Left ventricle myocardium inferior (tissue), 1 donor: ENCODE measurements at regions not wholly inside any gene's neighbourhood (a gene's known extent, or its start where the extent isn't known, plus 50 kb on each side); places are given as distances from the start of the nearest gene placed in this dataset.

Source experiments
- DNase-seq: peaks from one replicate; pipeline ENCODE4 v3.0.0-alpha.2; 2020
- H3K27ac ChIP-seq: fragments of 200-600 bp; replicated peaks from 2 replicates; pipeline ENCODE4 v1.8.0; 2021
- H3K27me3 ChIP-seq: fragments of 200-600 bp; 2 replicates; pipeline ENCODE4 v1.8.0; 2021; ENCODE audit warnings: low read depth
- H3K36me3 ChIP-seq: fragments of 200-600 bp; 2 replicates; pipeline ENCODE4 v1.8.0; 2021
- H3K4me1 ChIP-seq: fragments of 200-600 bp; 2 replicates; pipeline ENCODE4 v1.8.0; 2021
- H3K4me3 ChIP-seq: fragments of 200-600 bp; 2 replicates; pipeline ENCODE4 v1.8.0; 2021; ENCODE audit warnings: mild to moderate bottlenecking, moderate library complexity
- H3K9me3 ChIP-seq: fragments of 200-600 bp; replicated peaks from 2 replicates; pipeline ENCODE4 v1.8.0; 2021
- CTCF ChIP-seq: fragments of 200-600 bp; IDR thresholded peaks from 2 replicates; pipeline ENCODE4 v1.8.0; 2021; ENCODE audit warnings: antibody characterized with exemption, mild to moderate bottlenecking, borderline replicate concordance
- intact Hi-C: fragments of 100-400 bp; cut with micrococcal nuclease; formaldehyde crosslinking; loops from one replicate; pipeline ENCODE4 v1.11.0; 2022
- donor health status: DM: no; HTN: yes; CAD: no; lungs with severe emphysema.

GRCh38 chr2:67240507-67240906 lies 156.6 kb upstream of the ETAA1 start:
- Histone ChIP-seq H3K27ac (no peak overlapping the region), H3K9me3 (no peaks in the 10 kb centered on the region), H3K27me3 (peaks cover 4% of the 10 kb centered on the region), H3K4me1 (no peaks in the 10 kb centered on the region), H3K4me3 (no peak overlapping the region), H3K36me3 (no peaks in the 10 kb centered on the region)
- no peak for DNase-seq
- intact Hi-C loops = no loop called here
- no peak for TF ChIP-seq CTCF

GRCh38 chr2:67241453-67241852 lies 155.7 kb upstream of the ETAA1 start:
- no peak for TF ChIP-seq CTCF

GRCh38 chr2:67242456-67242855 lies 154.7 kb upstream of the ETAA1 start:
- Histone ChIP-seq H3K4me1 (no peaks in the 10 kb centered on the region), H3K27me3 (peaks cover 4% of the 10 kb centered on the region), H3K27ac (no peak overlapping the region), H3K9me3 (no peaks in the 10 kb centered on the region), H3K4me3 (no peak overlapping the region), H3K36me3 (no peaks in the 10 kb centered on the region)
- no peak for DNase-seq
- TF ChIP-seq CTCF = no peak
- intact Hi-C loops = no loop called here

More at GRCh38 chr2:67241453-67241852, 155.7 kb upstream of the ETAA1 start:
- Histone ChIP-seq H3K27ac (no peak overlapping the region), H3K36me3 (no peaks in the 10 kb centered on the region), H3K9me3 (no peaks in the 10 kb centered on the region), H3K27me3 (peaks cover 4% of the 10 kb centered on the region), H3K4me3 (no peak overlapping the region), H3K4me1 (no peaks in the 10 kb centered on the region)
- DNase-seq = no peak
- intact Hi-C loops = no loop called here

- peaks cover 4% of the 10 kb centered on the region for H3K27me3 ChIP-seq
- no peaks in the 10 kb centered on the region for H3K9me3 ChIP-seq
- intact Hi-C loops = no loop called here
- no peaks in the 10 kb centered on the region for H3K4me1 ChIP-seq
- H3K36me3 ChIP-seq = no peaks in the 10 kb centered on the region
- TF ChIP-seq CTCF = no peak
- H3K4me3 ChIP-seq = no peak overlapping the region
- no peak overlapping the region for H3K27ac ChIP-seq
- no peak for DNase-seq
These were observed 153.2 kb upstream of the ETAA1 start for GRCh38 chr2:67243919-67244318.

- H3K4me1 ChIP-seq = no peaks in the 10 kb centered on the region
- intact Hi-C loops = no loop called here
- no peak for TF ChIP-seq CTCF
- H3K27ac ChIP-seq = no peak overlapping the region
- H3K36me3 ChIP-seq = no peaks in the 10 kb centered on the region
- DNase-seq = no peak
- peaks cover 4% of the 10 kb centered on the region for H3K27me3 ChIP-seq
- H3K4me3 ChIP-seq = no peak overlapping the region
- no peaks in the 10 kb centered on the region for H3K9me3 ChIP-seq
These were observed 150.3 kb upstream of the ETAA1 start for GRCh38 chr2:67246791-67247190.

- Histone ChIP-seq H3K4me1 (no peaks in the 10 kb centered on the region), H3K9me3 (no peaks in the 10 kb centered on the region), H3K4me3 (no peak overlapping the region), H3K36me3 (no peaks in the 10 kb centered on the region), H3K27me3 (no peaks in the 10 kb centered on the region), H3K27ac (no peak overlapping the region)
- intact Hi-C loops = no loop called here
- DNase-seq = no peak
- no peak for TF ChIP-seq CTCF
These were observed 145.4 kb upstream of the ETAA1 start for GRCh38 chr2:67251741-67252140.
